ENCODE measurements at regions not wholly inside any gene's neighbourhood (a gene's known extent, or its start where the extent isn't known, plus 50 kb on each side); places are given as distances from the start of the nearest gene placed in this dataset.
"Not testable (repeated sequence)": the region's sequence is repeated elsewhere in the genome, so short reads cannot be mapped to it uniquely, and the experiment has no call there.

DNA sequence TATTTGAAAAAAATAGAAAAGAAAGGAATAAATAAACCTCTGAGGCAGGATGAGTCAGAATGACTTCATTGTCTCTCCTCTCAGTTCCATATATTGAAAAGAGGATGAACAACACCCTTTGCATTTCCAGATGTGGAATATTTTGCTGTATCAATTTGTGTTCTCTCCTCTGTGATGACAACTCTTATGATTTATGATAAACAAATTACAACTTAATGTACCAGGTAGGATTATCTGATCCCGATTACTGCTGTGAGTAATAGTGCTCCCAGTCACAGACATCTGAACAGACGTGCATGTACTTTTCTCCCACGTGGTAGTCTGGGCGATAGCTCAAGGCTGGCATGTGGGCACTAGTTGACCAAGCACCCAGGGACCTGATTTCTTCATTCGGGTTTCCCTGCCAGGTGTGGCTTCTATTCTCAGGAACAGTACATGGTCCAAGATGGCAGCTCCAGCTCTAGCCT lies 142.1 kb upstream of the SULF2 start:
- Histone ChIP-seq H3K9me3 (no peaks in the 10 kb centered on the region), H3K4me3 (no peak overlapping the region), H3K27ac (no peak overlapping the region), H3K4me1 (no peaks in the 10 kb centered on the region), H3K27me3 (peaks cover 0 to 20% (median 3%) of the 10 kb centered on the region in 9 donors), H3K36me3 (no peaks in the 10 kb centered on the region)
- intact Hi-C loops (cut with DNase I), result no loop called here
- DNase-seq (no peak), ATAC-seq (no peak)
- TF ChIP-seq, protein P1, sequence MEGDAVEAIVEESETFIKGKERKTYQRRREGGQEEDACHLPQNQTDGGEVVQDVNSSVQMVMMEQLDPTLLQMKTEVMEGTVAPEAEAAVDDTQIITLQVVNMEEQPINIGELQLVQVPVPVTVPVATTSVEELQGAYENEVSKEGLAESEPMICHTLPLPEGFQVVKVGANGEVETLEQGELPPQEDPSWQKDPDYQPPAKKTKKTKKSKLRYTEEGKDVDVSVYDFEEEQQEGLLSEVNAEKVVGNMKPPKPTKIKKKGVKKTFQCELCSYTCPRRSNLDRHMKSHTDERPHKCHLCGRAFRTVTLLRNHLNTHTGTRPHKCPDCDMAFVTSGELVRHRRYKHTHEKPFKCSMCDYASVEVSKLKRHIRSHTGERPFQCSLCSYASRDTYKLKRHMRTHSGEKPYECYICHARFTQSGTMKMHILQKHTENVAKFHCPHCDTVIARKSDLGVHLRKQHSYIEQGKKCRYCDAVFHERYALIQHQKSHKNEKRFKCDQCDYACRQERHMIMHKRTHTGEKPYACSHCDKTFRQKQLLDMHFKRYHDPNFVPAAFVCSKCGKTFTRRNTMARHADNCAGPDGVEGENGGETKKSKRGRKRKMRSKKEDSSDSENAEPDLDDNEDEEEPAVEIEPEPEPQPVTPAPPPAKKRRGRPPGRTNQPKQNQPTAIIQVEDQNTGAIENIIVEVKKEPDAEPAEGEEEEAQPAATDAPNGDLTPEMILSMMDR (IDR thresholded peaks at IDR 0.05), result no peak
- no peak for TF ChIP-seq POLR2A (IDR thresholded peaks at IDR 0.05)
- WGBS, 4 donors, result 89 to 93% (median 92%) methylated on average over 5 of the region's 5 CpGs

DNA sequence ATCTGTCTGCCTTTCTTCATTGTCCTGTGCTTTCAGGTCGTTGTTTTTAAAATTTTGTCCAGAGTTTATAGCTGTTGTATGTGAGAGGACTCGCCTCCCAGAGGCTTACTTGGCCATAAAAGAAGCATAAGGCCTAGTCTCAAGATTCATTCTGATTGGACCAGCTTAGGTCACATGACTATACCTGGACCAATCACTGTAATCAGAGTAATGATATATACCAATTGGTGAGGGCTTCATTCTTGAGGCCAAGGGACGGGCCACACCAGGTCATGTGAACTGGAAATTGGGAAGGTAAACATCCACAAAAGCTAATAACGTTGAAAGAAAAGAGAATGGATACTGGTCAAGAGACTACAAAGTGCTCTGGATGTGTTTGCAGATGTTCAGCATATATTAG lies 141.4 kb upstream of the SULF2 start:
- peaks cover 0 to 21% (median 3%) of the 10 kb centered on the region in 9 donors for H3K27me3 ChIP-seq
- no peak overlapping the region for H3K4me3 ChIP-seq
- no peaks in the 10 kb centered on the region for H3K9me3 ChIP-seq
- no peaks in the 10 kb centered on the region for H3K4me1 ChIP-seq
- intact Hi-C loops (cut with DNase I), result no loop called here
- H3K36me3 ChIP-seq, result no peaks in the 10 kb centered on the region
- TF ChIP-seq POLR2A (IDR thresholded peaks at IDR 0.05), result no peak
- TF ChIP-seq, protein P1 (IDR thresholded peaks at IDR 0.05), result no peak
- DNase-seq, result no peak
- 86 to 91% (median 89%) methylated on average over 4 of the region's 4 CpGs for WGBS, 4 donors
- no peak for ATAC-seq
- no peak overlapping the region for H3K27ac ChIP-seq

DNA sequence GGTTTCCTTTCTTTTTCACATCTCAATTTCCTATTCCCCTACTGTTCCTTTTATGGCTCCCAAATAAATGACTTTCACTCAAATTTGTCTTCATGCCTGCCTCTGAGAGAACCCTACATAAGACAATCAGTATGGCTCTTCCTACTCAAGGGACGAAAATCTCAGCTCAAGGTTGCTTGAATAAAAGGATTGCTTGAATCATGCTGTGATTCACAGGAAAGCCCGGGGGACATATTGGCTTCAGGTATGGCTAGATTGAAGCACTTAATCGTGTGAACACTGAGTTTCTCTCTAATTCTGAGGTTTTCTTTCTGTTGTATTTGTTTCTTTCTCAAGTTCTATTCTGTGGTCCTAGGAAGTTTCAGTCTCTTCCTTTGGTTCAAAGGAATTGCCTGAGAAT lies 140.3 kb upstream of the SULF2 start:
- H3K4me1 ChIP-seq, result no peaks in the 10 kb centered on the region

DNA sequence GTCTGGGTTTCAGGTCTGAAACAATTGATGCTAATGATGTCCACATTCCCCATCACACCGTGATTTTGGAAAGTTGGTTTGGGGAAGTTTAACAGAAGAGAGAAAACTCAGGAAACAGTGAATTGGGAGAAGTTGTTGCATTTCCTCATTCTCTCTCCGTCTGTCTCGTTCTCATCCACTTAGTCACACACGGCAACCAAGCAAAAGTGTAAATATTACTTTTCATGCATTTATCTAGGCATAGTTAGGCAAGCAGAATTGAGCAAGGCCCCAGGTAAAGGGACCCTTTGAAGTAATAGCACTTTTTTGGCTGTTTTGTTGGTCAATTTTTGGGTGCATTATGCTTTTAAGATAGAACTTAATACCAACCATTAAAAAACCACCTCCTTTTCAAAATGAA lies 137.0 kb upstream of the SULF2 start:
- DNase-seq (no peak), ATAC-seq (no peak)
- intact Hi-C loops (cut with DNase I), result no loop called here
- peaks cover 0 to 33% (median 3%) of the 10 kb centered on the region in 9 donors for H3K27me3 ChIP-seq
- no peaks in the 10 kb centered on the region for H3K36me3 ChIP-seq
- no peak for TF ChIP-seq POLR2A (IDR thresholded peaks at IDR 0.05)
- TF ChIP-seq, protein P1 (IDR thresholded peaks at IDR 0.05), result no peak
- WGBS, 4 donors, result 61 to 71% (median 65%) methylated on average over 4 of the region's 4 CpGs
- H3K27ac ChIP-seq, result no peak overlapping the region
- H3K4me1 ChIP-seq, result no peaks in the 10 kb centered on the region
- peaks cover 0 to 11% (median 0%) of the 10 kb centered on the region in 12 donors for H3K9me3 ChIP-seq
- no peak overlapping the region for H3K4me3 ChIP-seq

More for the DNA sequence above, 140.3 kb upstream of the SULF2 start:
- TF ChIP-seq, protein P1 (IDR thresholded peaks at IDR 0.05), result no peak
- no peak for TF ChIP-seq POLR2A (IDR thresholded peaks at IDR 0.05)
- Histone ChIP-seq H3K9me3 (no peaks in the 10 kb centered on the region), H3K36me3 (no peaks in the 10 kb centered on the region), H3K4me3 (no peak overlapping the region), H3K27me3 (peaks cover 0 to 18% (median 3%) of the 10 kb centered on the region in 9 donors), H3K27ac (no peak overlapping the region)
- intact Hi-C loops (cut with DNase I), result no loop called here
- ATAC-seq, result no peak
- no peak for DNase-seq
- 65 to 84% (median 76%) methylated on average over 3 of the region's 3 CpGs for WGBS, 4 donors

DNA sequence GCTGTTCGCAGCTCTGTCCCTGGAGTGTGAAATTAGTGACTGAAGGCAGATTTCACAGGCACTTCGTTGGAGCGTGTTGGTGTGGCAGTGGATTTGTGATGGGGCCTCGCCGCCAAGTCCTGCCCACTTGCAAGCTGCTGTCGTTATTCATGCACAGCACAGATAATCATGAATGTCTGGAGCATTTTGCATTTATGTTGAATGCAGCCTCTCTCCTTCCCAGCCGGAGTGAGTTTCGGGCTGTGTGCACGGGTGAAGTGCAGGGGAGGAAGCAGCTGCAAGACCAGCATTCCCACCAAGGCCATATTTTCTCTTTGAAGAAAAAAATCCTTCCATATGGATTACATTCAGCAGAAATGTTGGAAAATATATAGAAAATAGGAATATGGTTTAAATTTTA lies 136.5 kb upstream of the SULF2 start:
- ATAC-seq; intact Hi-C loops (cut with DNase I); H3K36me3 ChIP-seq; H3K4me3 ChIP-seq; H3K4me1 ChIP-seq; H3K27ac ChIP-seq; DNase-seq: not testable (repeated sequence)
- peaks cover 0 to 14% (median 0%) of the 10 kb centered on the region in 12 donors for H3K9me3 ChIP-seq
- 46 to 63% (median 53%) methylated on average over 9 of the region's 9 CpGs for WGBS, 4 donors
- peaks cover 0 to 33% (median 3%) of the 10 kb centered on the region in 9 donors for H3K27me3 ChIP-seq
